ENCODE measurements at regions not wholly inside any gene's neighbourhood (a gene's known extent, or its start where the extent isn't known, plus 50 kb on each side); places are given as distances from the start of the nearest gene placed in this dataset.

DNA sequence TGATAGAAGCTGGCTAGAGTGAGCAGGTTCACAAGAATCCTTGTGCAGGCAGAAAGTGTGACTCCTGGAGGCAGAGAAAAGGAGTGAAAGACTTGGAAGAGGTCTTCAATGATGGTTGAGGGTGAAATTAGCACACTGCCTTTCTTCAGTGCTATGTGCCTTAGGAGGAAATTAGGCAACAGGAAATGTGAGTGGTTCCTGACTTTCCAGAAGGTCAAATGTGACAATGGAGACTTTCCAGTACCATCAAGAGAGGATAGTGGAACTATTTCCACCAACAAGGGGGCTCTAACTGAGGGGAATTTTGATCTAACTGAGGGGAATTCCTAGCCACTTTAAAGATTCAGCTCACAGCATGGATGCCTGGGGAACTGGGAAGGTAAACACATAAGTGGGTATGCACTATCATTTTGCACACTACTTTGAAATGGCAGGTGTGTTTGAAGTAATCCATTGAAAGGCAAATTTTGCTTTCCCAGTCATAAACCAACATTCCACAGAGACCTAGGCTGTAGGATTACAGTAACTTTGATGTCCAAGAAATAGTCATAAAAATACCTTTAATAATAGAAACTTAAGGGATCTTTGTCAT lies 90.0 kb downstream of the PERP start:
- TF ChIP-seq STAT1 (IDR thresholded peaks at IDR 0.05; ENCODE audit: unreplicated experiment) (no peak), NANOG (IDR thresholded peaks at IDR 0.05; ENCODE audit: borderline replicate concordance) (no peak), JUNB (IDR thresholded peaks at IDR 0.05; ENCODE audit: unreplicated experiment) (no peak), ZNF114 (CRISPR knock-in tag; IDR thresholded peaks at IDR 0.05) (no peak), ZNF331 (CRISPR knock-in tag; IDR thresholded peaks at IDR 0.05; ENCODE audit: low read depth) (no peak), POLR2AphosphoS5 (IDR thresholded peaks at IDR 0.05; ENCODE audit: low read depth) (no peak), EZH2 (IDR thresholded peaks at IDR 0.05; ENCODE audit: low read depth, unreplicated experiment) (no peak), ZNF462 (CRISPR knock-in tag; IDR thresholded peaks at IDR 0.05) (no peak), CREB1 (CRISPR knock-in tag; IDR thresholded peaks at IDR 0.05; ENCODE audit: low read depth) (no peak), EZH2phosphoT487 (IDR thresholded peaks at IDR 0.05; ENCODE audit: unreplicated experiment) (no peak), ETS1 (IDR thresholded peaks at IDR 0.05) (no peak)
- TF ChIP-seq, protein P1, sequence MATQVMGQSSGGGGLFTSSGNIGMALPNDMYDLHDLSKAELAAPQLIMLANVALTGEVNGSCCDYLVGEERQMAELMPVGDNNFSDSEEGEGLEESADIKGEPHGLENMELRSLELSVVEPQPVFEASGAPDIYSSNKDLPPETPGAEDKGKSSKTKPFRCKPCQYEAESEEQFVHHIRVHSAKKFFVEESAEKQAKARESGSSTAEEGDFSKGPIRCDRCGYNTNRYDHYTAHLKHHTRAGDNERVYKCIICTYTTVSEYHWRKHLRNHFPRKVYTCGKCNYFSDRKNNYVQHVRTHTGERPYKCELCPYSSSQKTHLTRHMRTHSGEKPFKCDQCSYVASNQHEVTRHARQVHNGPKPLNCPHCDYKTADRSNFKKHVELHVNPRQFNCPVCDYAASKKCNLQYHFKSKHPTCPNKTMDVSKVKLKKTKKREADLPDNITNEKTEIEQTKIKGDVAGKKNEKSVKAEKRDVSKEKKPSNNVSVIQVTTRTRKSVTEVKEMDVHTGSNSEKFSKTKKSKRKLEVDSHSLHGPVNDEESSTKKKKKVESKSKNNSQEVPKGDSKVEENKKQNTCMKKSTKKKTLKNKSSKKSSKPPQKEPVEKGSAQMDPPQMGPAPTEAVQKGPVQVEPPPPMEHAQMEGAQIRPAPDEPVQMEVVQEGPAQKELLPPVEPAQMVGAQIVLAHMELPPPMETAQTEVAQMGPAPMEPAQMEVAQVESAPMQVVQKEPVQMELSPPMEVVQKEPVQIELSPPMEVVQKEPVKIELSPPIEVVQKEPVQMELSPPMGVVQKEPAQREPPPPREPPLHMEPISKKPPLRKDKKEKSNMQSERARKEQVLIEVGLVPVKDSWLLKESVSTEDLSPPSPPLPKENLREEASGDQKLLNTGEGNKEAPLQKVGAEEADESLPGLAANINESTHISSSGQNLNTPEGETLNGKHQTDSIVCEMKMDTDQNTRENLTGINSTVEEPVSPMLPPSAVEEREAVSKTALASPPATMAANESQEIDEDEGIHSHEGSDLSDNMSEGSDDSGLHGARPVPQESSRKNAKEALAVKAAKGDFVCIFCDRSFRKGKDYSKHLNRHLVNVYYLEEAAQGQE (IDR thresholded peaks at IDR 0.05; ENCODE audit: unreplicated experiment) = no peak
- TF ChIP-seq, protein P2, sequence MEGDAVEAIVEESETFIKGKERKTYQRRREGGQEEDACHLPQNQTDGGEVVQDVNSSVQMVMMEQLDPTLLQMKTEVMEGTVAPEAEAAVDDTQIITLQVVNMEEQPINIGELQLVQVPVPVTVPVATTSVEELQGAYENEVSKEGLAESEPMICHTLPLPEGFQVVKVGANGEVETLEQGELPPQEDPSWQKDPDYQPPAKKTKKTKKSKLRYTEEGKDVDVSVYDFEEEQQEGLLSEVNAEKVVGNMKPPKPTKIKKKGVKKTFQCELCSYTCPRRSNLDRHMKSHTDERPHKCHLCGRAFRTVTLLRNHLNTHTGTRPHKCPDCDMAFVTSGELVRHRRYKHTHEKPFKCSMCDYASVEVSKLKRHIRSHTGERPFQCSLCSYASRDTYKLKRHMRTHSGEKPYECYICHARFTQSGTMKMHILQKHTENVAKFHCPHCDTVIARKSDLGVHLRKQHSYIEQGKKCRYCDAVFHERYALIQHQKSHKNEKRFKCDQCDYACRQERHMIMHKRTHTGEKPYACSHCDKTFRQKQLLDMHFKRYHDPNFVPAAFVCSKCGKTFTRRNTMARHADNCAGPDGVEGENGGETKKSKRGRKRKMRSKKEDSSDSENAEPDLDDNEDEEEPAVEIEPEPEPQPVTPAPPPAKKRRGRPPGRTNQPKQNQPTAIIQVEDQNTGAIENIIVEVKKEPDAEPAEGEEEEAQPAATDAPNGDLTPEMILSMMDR (conservative IDR thresholded peaks at IDR 0.05; ENCODE audit: low read depth in 2 of 2) = no peak
- H3F3A ChIP-seq (replicated peaks; ENCODE audit: low read depth) = no peaks in the 10 kb centered on the region
- ATAC-seq (peak; percentile 44; the same call in 2 of the 3 replicates), DNase-seq (ENCODE audit: low spot score) (peak; percentile 23)
- no peaks in the 10 kb centered on the region for H3K27me3 ChIP-seq (ENCODE audit: insufficient read depth)
- no peak overlapping the region for H3K4me2 ChIP-seq
- no peaks in the 10 kb centered on the region for H3K4me1 ChIP-seq (ENCODE audit: insufficient read depth)
- H3K4me3 ChIP-seq = no peak overlapping the region
- H3K9me2 ChIP-seq (ENCODE audit: insufficient read depth) = peaks cover 6% of the 10 kb centered on the region; the same call in 1 of the 2 replicates
- H3K79me2 ChIP-seq (replicated peaks; ENCODE audit: insufficient read depth) = no peaks in the 10 kb centered on the region
- no peak overlapping the region for H2AFZ ChIP-seq
- H3K36me3 Mint-ChIP-seq (ENCODE audit: low read depth) = no peaks in the 10 kb centered on the region
- H3K4me1 Mint-ChIP-seq = peaks cover 7% of the 10 kb centered on the region; the same call in 2 of the 3 replicates
- no peak overlapping the region for H3K27ac ChIP-seq (ENCODE audit: low read depth)
- H3K9me3 Mint-ChIP-seq = no peaks in the 10 kb centered on the region
- no peaks in the 10 kb centered on the region for H3K36me3 ChIP-seq (ENCODE audit: insufficient read depth)
- no peak overlapping the region for H3K4me3 Mint-ChIP-seq
- H3K27me3 Mint-ChIP-seq (ENCODE audit: insufficient read depth, low read depth, poor library complexity) = no peaks in the 10 kb centered on the region
- no peak overlapping the region for H3K27ac Mint-ChIP-seq
- H4K20me1 ChIP-seq (replicated peaks; ENCODE audit: insufficient read depth) = no peaks in the 10 kb centered on the region
